GM19351 (cell line): ENCODE measurements at regions not wholly inside any gene's neighbourhood (a gene's known extent, or its start where the extent isn't known, plus 50 kb on each side); places are given as distances from the start of the nearest gene placed in this dataset.

Experiments
- ATAC-seq: cut with Tn5 transposase; IDR thresholded peaks from one replicate; pipeline ENCODE4 v1.9.1; 2021; ENCODE audit warnings: mild to moderate bottlenecking, moderate library complexity; ENCODE audit not compliant: unreplicated experiment

GRCh38 chr3:159439346-159439745, 549.3 kb upstream of the IL12A start:
- ATAC-seq = no peak

- ATAC-seq = no peak
These were observed 547.4 kb upstream of the IL12A start for GRCh38 chr3:159441279-159441678.

GRCh38 chr3:159443266-159443665, 545.4 kb upstream of the IL12A start:
- no peak for ATAC-seq

- no peak for ATAC-seq
These were observed 540.8 kb upstream of the IL12A start for GRCh38 chr3:159447841-159448240.

GRCh38 chr3:159448902-159449301, 539.7 kb upstream of the IL12A start:
- no peak for ATAC-seq

GRCh38 chr3:159451067-159451466, 537.6 kb upstream of the IL12A start:
- ATAC-seq = no peak

- no peak for ATAC-seq
These were observed 537.2 kb upstream of the IL12A start for GRCh38 chr3:159451482-159451881.

GRCh38 chr3:159453036-159453435, 535.6 kb upstream of the IL12A start:
- ATAC-seq = no peak

GRCh38 chr3:159453945-159454344, 534.7 kb upstream of the IL12A start:
- ATAC-seq = no peak

GRCh38 chr3:159455741-159456181, 532.9 kb upstream of the IL12A start:
- no peak for ATAC-seq

GRCh38 chr3:159458010-159458409, 530.6 kb upstream of the IL12A start:
- no peak for ATAC-seq

- no peak for ATAC-seq
These were observed 529.7 kb upstream of the IL12A start for GRCh38 chr3:159458982-159459381.

- ATAC-seq = no peak
These were observed 516.0 kb upstream of the IL12A start for GRCh38 chr3:159472611-159473010.

GRCh38 chr3:159473206-159473605, 515.4 kb upstream of the IL12A start:
- no peak for ATAC-seq

- no peak for ATAC-seq
These were observed 508.6 kb upstream of the IL12A start for GRCh38 chr3:159480046-159480445.

GRCh38 chr3:159482241-159482993, 506.2 kb upstream of the IL12A start:
- ATAC-seq = no peak

GRCh38 chr3:159482994-159483367, 505.7 kb upstream of the IL12A start:
- no peak for ATAC-seq

- no peak for ATAC-seq
These were observed 502.1 kb upstream of the IL12A start for GRCh38 chr3:159486580-159486979.

- no peak for ATAC-seq
These were observed 501.3 kb upstream of the IL12A start for GRCh38 chr3:159487304-159487703.

- no peak for ATAC-seq
These were observed 500.0 kb upstream of the IL12A start for GRCh38 chr3:159488602-159489001.

- ATAC-seq = no peak
These were observed 491.3 kb upstream of the IL12A start for GRCh38 chr3:159497361-159497760.

GRCh38 chr3:159499031-159499793, 489.4 kb upstream of the IL12A start:
- no peak for ATAC-seq
